ENCODE measurements at regions not wholly inside any gene's neighbourhood (a gene's known extent, or its start where the extent isn't known, plus 50 kb on each side); places are given as distances from the start of the nearest gene placed in this dataset.
A peak's percentile ranks its signal among the peaks of the same experiment; 100 is the strongest.

GRCh38 chr6:3997177-3997770 is 81.7 kb downstream of the FAM217A start:
- TF ChIP-seq CTCF (IDR thresholded peaks at IDR 0.05; ENCODE audit: control insufficient read depth, insufficient read depth, low read depth, low read length, missing control alignments) = no peak
- H3K4me3 ChIP-seq (ENCODE audit: control insufficient read depth, low read depth, low read length) = no peak overlapping the region
- no peak for DNase-seq (ENCODE audit: low read depth)

- TF ChIP-seq CTCF (IDR thresholded peaks at IDR 0.05; ENCODE audit: control insufficient read depth, insufficient read depth, low read depth, low read length, missing control alignments) = no peak
- H3K4me3 ChIP-seq (ENCODE audit: control insufficient read depth, low read depth, low read length) = no peak overlapping the region
- DNase-seq (ENCODE audit: low read depth) = no peak
Measured at GRCh38 chr6:3999800-4000661, 78.9 kb downstream of the FAM217A start.

- TF ChIP-seq CTCF (IDR thresholded peaks at IDR 0.05; ENCODE audit: control insufficient read depth, insufficient read depth, low read depth, low read length, missing control alignments) = no peak
- no peak for DNase-seq (ENCODE audit: low read depth)
- no peak overlapping the region for H3K4me3 ChIP-seq (ENCODE audit: control insufficient read depth, low read depth, low read length)
Measured at GRCh38 chr6:4004249-4004648, 74.7 kb downstream of the FAM217A start.

GRCh38 chr6:4008324-4009047 is 70.5 kb downstream of the FAM217A start:
- no peak overlapping the region for H3K4me3 ChIP-seq (ENCODE audit: control insufficient read depth, low read depth, low read length)
- DNase-seq (ENCODE audit: low read depth) = peak; percentile 87
- TF ChIP-seq CTCF (IDR thresholded peaks at IDR 0.05; ENCODE audit: control insufficient read depth, insufficient read depth, low read depth, low read length, missing control alignments) = peak; percentile 59

- no peak for DNase-seq (ENCODE audit: low read depth)
Measured at GRCh38 chr6:4009486-4009885, 69.5 kb downstream of the FAM217A start.

More at GRCh38 chr6:4009486-4009885, 69.5 kb downstream of the FAM217A start:
- no peak overlapping the region for H3K4me3 ChIP-seq (ENCODE audit: control insufficient read depth, low read depth, low read length)
- no peak for TF ChIP-seq CTCF (IDR thresholded peaks at IDR 0.05; ENCODE audit: control insufficient read depth, insufficient read depth, low read depth, low read length, missing control alignments)
